ENCODE measurements at regions not wholly inside any gene's neighbourhood (a gene's known extent, or its start where the extent isn't known, plus 50 kb on each side); places are given as distances from the start of the nearest gene placed in this dataset.
A peak's percentile ranks its signal among the peaks of the same experiment; 100 is the strongest.

DNA sequence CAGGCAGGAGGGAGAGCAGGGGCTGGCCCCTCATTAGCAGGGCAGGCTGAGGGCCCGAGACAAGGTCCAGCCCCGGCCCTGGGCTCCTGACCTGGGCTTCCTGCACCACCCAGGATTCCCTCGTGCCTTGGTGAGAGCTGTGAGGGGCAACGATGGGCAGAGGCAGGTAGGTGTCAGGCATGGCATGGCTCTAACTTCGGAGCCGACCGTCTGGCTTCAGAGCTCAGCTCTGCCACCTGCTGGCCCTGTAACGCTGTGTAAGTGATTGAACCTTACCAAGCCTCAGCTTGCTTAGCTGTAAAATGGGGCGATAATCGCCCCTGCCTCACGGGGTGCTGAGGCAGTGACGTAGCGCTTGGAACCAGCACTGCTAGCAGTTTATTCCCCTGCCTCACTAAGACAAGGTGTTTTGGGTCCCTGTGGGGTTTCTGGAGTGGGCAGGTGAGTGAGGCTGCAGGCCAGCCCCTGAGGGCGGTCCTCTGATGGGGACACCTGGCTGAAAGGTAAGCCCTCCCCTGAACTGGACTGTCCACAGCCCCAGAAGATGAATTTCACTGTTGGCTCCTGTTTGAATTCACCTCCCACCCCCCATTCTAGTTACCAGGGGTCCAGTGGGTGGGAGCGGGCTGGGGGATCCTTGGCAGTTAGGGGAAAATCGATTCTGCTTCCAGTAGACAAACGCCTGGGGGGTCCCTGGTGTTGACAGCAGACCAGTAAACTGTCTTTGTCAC lies 184.8 kb upstream of the GSE1 start:
- TF ChIP-seq CTCF (IDR thresholded peaks at IDR 0.05) = peak in 1 of 3 experiments; percentile 25
- no peak for TF ChIP-seq POLR2A (IDR thresholded peaks at IDR 0.05)

Measured in vagina (tissue), 2 donors.